ENCODE measurements at regions not wholly inside any gene's neighbourhood (a gene's known extent, or its start where the extent isn't known, plus 50 kb on each side); places are given as distances from the start of the nearest gene placed in this dataset.

DNA sequence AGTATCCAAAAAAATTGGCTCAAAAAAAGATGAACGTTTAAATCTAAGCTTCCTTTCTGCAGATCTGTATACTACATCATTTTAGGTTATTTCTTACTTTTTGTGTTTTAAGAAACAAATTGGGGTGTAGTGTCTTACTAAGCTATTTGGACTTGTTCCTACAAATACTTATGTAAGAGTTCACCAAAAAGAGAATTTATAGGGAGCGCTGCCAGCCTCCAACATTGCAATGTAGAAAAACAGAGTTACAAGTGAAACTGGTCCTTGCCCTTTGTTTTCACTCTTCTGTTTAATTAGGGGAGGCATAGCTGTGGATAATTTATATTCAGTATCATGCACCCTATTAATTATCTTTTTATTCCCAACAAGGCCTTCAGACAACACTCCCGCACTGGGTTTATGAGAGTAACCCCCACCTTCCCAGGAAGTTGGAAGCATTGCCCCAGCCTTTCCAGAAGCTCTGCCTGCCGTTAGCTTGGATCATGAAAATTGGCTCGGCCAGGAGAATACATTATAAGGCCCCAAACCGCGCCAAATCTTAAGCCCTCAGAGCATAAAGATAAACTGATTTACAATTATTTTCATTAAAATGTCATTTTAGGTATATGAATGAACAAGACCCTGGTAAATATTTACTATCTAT is 261.8 kb upstream of the KLF6 start:
- no peaks in the 10 kb centered on the region for H3K27me3 Mint-ChIP-seq
- intact Hi-C loops (cut with micrococcal nuclease) = no loop called here
- no peak overlapping the region for H3K4me3 Mint-ChIP-seq
- ATAC-seq (ENCODE audit: low read depth) = no peak
- DNase-seq = no peak
- peaks cover 5% of the 10 kb centered on the region for H3K9me3 Mint-ChIP-seq
- CTCF ChIA-PET = interaction anchor here (0.6 to 0.7 kb wide), 2 partner anchors 10 to 1844 kb away, joined by 3 to 4 read pairs; no protein-coding TSS in a partner anchor
- H3K27ac Mint-ChIP-seq = no peak overlapping the region
- peaks cover 4% of the 10 kb centered on the region for H3K36me3 Mint-ChIP-seq (ENCODE audit: low read depth)
- TF ChIP-seq, protein P1, sequence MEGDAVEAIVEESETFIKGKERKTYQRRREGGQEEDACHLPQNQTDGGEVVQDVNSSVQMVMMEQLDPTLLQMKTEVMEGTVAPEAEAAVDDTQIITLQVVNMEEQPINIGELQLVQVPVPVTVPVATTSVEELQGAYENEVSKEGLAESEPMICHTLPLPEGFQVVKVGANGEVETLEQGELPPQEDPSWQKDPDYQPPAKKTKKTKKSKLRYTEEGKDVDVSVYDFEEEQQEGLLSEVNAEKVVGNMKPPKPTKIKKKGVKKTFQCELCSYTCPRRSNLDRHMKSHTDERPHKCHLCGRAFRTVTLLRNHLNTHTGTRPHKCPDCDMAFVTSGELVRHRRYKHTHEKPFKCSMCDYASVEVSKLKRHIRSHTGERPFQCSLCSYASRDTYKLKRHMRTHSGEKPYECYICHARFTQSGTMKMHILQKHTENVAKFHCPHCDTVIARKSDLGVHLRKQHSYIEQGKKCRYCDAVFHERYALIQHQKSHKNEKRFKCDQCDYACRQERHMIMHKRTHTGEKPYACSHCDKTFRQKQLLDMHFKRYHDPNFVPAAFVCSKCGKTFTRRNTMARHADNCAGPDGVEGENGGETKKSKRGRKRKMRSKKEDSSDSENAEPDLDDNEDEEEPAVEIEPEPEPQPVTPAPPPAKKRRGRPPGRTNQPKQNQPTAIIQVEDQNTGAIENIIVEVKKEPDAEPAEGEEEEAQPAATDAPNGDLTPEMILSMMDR (IDR thresholded peaks at IDR 0.05) = no peak
- H3K4me1 Mint-ChIP-seq = peaks cover 32% of the 10 kb centered on the region
- POLR2A ChIA-PET = interaction anchor here (1.9 kb wide), 1 partner anchor 262 kb away, joined by 18 read pairs; the partner anchor contains the start of gene KLF6

DNA sequence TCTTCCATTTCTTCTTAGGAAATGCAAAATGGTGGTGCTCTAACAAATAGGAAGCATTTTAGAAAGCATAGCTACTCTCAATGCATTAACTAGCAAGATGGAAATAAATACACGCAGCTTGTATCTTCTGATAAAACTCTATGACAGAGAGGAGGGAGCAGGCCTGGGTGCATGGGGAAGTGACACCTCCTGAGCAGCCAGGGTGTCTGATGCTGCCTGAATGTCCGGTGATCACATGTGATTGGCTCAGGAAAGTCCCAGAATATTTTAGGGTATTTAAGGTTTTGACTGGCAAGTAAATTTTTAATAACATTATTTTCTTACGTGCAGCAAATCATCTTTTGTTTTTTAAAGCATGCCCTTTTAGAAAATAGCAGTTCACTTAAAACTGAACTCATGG is 261.0 kb upstream of the KLF6 start:
- H3K4me3 Mint-ChIP-seq = peak overlapping the region; percentile 50
- ATAC-seq (ENCODE audit: low read depth) = peak; percentile 87
- no peak for DNase-seq
- no peaks in the 10 kb centered on the region for H3K27me3 Mint-ChIP-seq
- H3K9me3 Mint-ChIP-seq = peaks cover 10% of the 10 kb centered on the region
- POLR2A ChIA-PET = interaction anchor here (0.7 to 1.9 kb wide), 3 partner anchors 9 to 263 kb away, joined by 3 to 18 read pairs (median 3); partner anchors contain the start of gene KLF6
- intact Hi-C loops (cut with micrococcal nuclease) = no loop called here
- TF ChIP-seq, protein P1 (IDR thresholded peaks at IDR 0.05) = no peak
- H3K27ac Mint-ChIP-seq = peak overlapping the region; percentile 25
- CTCF ChIA-PET = no interaction called here
- H3K36me3 Mint-ChIP-seq (ENCODE audit: low read depth) = peaks cover 3% of the 10 kb centered on the region
- H3K4me1 Mint-ChIP-seq = peaks cover 24% of the 10 kb centered on the region

DNA sequence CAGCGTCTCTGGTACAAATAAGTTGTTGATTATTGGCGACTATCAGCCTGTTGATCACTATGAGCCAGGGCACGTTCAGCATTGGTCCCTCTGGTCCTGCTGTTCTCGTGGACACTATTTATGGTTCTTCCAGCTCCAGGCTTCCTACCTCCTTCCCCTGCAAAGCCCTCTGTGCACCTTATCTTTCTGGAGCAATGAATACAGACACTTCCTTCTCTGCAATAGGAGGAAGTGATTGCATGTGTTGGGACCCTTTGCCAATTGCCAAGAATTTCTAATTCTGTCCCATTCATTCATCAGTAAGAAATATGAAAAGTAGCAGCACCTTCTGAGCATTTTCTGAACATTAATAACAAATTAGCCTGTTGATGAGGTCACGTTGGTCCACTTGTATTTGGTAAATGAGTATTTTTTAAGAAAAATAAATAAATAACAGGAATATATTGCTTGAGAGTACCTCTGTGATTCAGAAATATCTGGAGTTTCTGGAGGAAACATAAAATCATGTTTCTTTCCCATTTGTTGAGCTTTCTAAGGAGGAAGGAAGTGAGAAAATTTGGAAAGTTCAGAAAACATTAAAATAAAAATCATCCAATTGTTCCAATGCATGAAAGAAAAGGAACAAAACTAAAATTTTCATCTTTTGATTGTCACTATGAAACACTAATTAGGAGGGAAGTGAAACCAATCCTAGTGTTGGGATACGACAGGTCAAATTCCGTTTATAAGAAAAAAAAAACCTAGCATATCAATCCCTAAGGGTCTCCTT is 259.1 kb upstream of the KLF6 start:
- Mint-ChIP-seq H3K9me3 (peaks cover 10% of the 10 kb centered on the region), H3K36me3 (ENCODE audit: low read depth) (peaks cover 3% of the 10 kb centered on the region), H3K4me3 (no peak overlapping the region), H3K27me3 (no peaks in the 10 kb centered on the region), H3K4me1 (peaks cover 16% of the 10 kb centered on the region), H3K27ac (no peak overlapping the region)
- TF ChIP-seq, protein P1 (IDR thresholded peaks at IDR 0.05) = no peak
- ATAC-seq (ENCODE audit: low read depth) (no peak), DNase-seq (no peak)
- ChIA-PET CTCF (no interaction called here), POLR2A (no interaction called here)
- intact Hi-C loops (cut with micrococcal nuclease) = no loop called here

DNA sequence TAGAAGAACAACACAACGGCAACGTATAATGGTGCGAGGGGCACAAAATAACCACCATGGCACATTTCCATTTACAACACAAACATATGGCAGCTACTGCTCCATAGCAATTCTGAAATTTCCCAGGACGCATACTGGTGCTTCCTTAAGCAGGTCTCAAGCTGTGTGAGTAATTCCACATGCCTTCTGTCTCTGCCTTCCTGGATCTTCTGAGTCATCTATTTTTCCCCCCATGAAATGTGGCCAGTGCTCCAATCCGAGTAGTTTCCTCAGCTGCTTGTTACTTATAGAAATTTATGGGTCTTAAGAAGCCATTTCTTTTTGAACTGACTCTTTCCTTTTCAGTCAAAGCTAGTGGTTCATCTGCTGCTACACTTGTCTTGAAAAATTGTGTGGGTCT is 256.6 kb upstream of the KLF6 start:
- H3K9me3 Mint-ChIP-seq = peaks cover 10% of the 10 kb centered on the region
- no peak overlapping the region for H3K27ac Mint-ChIP-seq
- H3K27me3 Mint-ChIP-seq = no peaks in the 10 kb centered on the region
- intact Hi-C loops (cut with micrococcal nuclease) = no loop called here
- H3K36me3 Mint-ChIP-seq (ENCODE audit: low read depth) = peaks cover 3% of the 10 kb centered on the region
- TF ChIP-seq, protein P1 (IDR thresholded peaks at IDR 0.05) = no peak
- ChIA-PET POLR2A (no interaction called here), CTCF (no interaction called here)
- ATAC-seq (ENCODE audit: low read depth) (no peak), DNase-seq (no peak)
- no peak overlapping the region for H3K4me3 Mint-ChIP-seq
- H3K4me1 Mint-ChIP-seq = peaks cover 15% of the 10 kb centered on the region

DNA sequence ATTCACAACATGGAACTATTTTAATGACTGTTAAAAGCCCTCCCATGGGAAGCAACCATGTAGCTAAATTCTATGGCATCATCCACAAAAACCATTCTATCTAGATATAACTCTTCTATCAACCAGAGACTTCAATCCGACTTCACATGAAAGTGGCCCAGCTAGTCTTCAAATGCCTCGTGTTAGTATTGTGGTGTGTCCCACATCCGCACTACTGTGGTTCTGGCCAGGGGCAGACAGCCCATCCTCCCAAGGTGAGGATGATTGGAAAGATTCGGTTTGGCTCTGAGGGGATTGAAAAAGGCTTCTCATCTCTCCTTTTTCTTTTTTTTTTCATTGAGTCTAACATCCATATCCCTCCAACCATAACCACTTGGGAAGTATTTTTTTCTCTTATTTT is 253.0 kb upstream of the KLF6 start:
- DNase-seq (no peak), ATAC-seq (ENCODE audit: low read depth) (no peak)
- no peak overlapping the region for H3K27ac Mint-ChIP-seq
- no peaks in the 10 kb centered on the region for H3K27me3 Mint-ChIP-seq
- H3K4me1 Mint-ChIP-seq = peaks cover 30% of the 10 kb centered on the region
- H3K36me3 Mint-ChIP-seq (ENCODE audit: low read depth) = peaks cover 3% of the 10 kb centered on the region
- no peak overlapping the region for H3K4me3 Mint-ChIP-seq
- intact Hi-C loops (cut with micrococcal nuclease) = no loop called here
- peaks cover 10% of the 10 kb centered on the region for H3K9me3 Mint-ChIP-seq
- TF ChIP-seq, protein P1 (IDR thresholded peaks at IDR 0.05) = no peak
- ChIA-PET CTCF (no interaction called here), POLR2A (interaction anchor here (0.6 to 3.0 kb wide), 3 partner anchors 8 to 253 kb away, joined by 3 to 9 read pairs (median 4); partner anchors contain the start of gene KLF6)
